Body of pancreas (tissue), 4 donors: ENCODE measurements at regions not wholly inside any gene's neighbourhood (a gene's known extent, or its start where the extent isn't known, plus 50 kb on each side); places are given as distances from the start of the nearest gene placed in this dataset.

Source experiments
- POLR2A ChIP-seq, 3 donors: fragments of 450-650 bp; IDR thresholded peaks; one replicate each; pipeline ENCODE4 v1.6.1; 2016; ENCODE audit warnings: antibody characterized with exemption in 3 of 3, mild to moderate bottlenecking in 2 of 3
- TF ChIP-seq, protein P1 (sequence below), 7 experiments: fragments of 450-650 bp in 4 of 7; fragments of 200-600 bp in 3 of 7; sonication (generic) in 3 of 7; IDR thresholded peaks; one replicate each; pipeline ENCODE4 v1.5.1; 2016 to 2019; ENCODE audit warnings: antibody characterized with exemption in 7 of 7

DNA sequence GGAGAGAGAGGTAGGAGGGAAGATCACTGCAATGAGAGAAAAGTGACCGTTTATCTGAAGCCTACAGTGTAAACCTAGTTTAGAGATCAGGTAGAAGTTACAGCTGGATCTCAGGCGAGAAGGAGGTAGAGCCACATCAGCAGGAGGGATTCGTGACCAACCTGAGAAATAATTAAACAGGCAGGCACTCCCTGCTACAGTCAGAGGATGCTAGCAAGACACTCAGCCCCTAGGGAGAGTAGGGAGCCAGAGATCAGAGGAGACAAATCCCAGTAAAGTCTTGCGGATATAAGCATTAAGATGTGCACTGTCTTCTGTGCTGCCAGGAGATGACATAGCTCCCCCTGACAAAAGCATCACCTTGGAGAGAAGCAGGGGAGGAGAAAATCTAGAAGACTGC is 629.1 kb upstream of the SLC39A10 start:
- TF ChIP-seq, protein P1, sequence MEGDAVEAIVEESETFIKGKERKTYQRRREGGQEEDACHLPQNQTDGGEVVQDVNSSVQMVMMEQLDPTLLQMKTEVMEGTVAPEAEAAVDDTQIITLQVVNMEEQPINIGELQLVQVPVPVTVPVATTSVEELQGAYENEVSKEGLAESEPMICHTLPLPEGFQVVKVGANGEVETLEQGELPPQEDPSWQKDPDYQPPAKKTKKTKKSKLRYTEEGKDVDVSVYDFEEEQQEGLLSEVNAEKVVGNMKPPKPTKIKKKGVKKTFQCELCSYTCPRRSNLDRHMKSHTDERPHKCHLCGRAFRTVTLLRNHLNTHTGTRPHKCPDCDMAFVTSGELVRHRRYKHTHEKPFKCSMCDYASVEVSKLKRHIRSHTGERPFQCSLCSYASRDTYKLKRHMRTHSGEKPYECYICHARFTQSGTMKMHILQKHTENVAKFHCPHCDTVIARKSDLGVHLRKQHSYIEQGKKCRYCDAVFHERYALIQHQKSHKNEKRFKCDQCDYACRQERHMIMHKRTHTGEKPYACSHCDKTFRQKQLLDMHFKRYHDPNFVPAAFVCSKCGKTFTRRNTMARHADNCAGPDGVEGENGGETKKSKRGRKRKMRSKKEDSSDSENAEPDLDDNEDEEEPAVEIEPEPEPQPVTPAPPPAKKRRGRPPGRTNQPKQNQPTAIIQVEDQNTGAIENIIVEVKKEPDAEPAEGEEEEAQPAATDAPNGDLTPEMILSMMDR (IDR thresholded peaks at IDR 0.05) = no peak
- no peak for TF ChIP-seq POLR2A (IDR thresholded peaks at IDR 0.05)
